ENCODE measurements at regions not wholly inside any gene's neighbourhood (a gene's known extent, or its start where the extent isn't known, plus 50 kb on each side); places are given as distances from the start of the nearest gene placed in this dataset.

GRCh38 chr10:7507887-7508726 is 97.3 kb upstream of the SFMBT2 start:
- Histone ChIP-seq H3K4me1 (no peaks in the 10 kb centered on the region), H3K36me3 (replicated peaks) (no peaks in the 10 kb centered on the region), H3K9me3 (no peaks in the 10 kb centered on the region), H3K27me3 (ENCODE audit: low read depth) (no peaks in the 10 kb centered on the region), H3K4me3 (no peak overlapping the region)
- in situ Hi-C loops (cut with MboI; ENCODE audit: low sequenced_read_pairs): no loop called here
- no peak for DNase-seq (ENCODE audit: low spot score in 2 of 2)

GRCh38 chr10:7506571-7506970 is 95.7 kb upstream of the SFMBT2 start:
- H3K27me3 ChIP-seq (ENCODE audit: low read depth): no peaks in the 10 kb centered on the region
- no peaks in the 10 kb centered on the region for H3K4me1 ChIP-seq
- no peak for DNase-seq (ENCODE audit: low spot score in 2 of 2)
- no peaks in the 10 kb centered on the region for H3K9me3 ChIP-seq
- no peaks in the 10 kb centered on the region for H3K36me3 ChIP-seq (replicated peaks)
- in situ Hi-C loops (cut with MboI; ENCODE audit: low sequenced_read_pairs): no loop called here
- H3K4me3 ChIP-seq: no peak overlapping the region

- Histone ChIP-seq H3K36me3 (replicated peaks) (no peaks in the 10 kb centered on the region), H3K4me3 (no peak overlapping the region), H3K9me3 (no peaks in the 10 kb centered on the region), H3K4me1 (no peaks in the 10 kb centered on the region), H3K27me3 (ENCODE audit: low read depth) (no peaks in the 10 kb centered on the region)
- no peak for DNase-seq (ENCODE audit: low spot score in 2 of 2)
- in situ Hi-C loops (cut with MboI; ENCODE audit: low sequenced_read_pairs): no loop called here
Observed at GRCh38 chr10:7505196-7505595, 94.4 kb upstream of the SFMBT2 start.

- DNase-seq (ENCODE audit: low spot score in 2 of 2): no peak
- in situ Hi-C loops (cut with MboI; ENCODE audit: low sequenced_read_pairs): no loop called here
- Histone ChIP-seq H3K36me3 (replicated peaks) (no peaks in the 10 kb centered on the region), H3K4me1 (no peaks in the 10 kb centered on the region), H3K4me3 (no peak overlapping the region), H3K9me3 (no peaks in the 10 kb centered on the region), H3K27me3 (ENCODE audit: low read depth) (no peaks in the 10 kb centered on the region)
Observed at GRCh38 chr10:7503190-7503589, 92.4 kb upstream of the SFMBT2 start.

GRCh38 chr10:7501157-7501556 is 90.3 kb upstream of the SFMBT2 start:
- H3K4me3 ChIP-seq: no peak overlapping the region
- H3K27me3 ChIP-seq (ENCODE audit: low read depth): no peaks in the 10 kb centered on the region
- H3K9me3 ChIP-seq: no peaks in the 10 kb centered on the region
- no peak for DNase-seq (ENCODE audit: low spot score in 2 of 2)
- no peaks in the 10 kb centered on the region for H3K36me3 ChIP-seq (replicated peaks)
- no peaks in the 10 kb centered on the region for H3K4me1 ChIP-seq
- in situ Hi-C loops (cut with MboI; ENCODE audit: low sequenced_read_pairs): no loop called here

GRCh38 chr10:7498111-7498510 is 87.3 kb upstream of the SFMBT2 start:
- H3K4me3 ChIP-seq: no peak overlapping the region
- DNase-seq (ENCODE audit: low spot score in 2 of 2): no peak
- in situ Hi-C loops (cut with MboI; ENCODE audit: low sequenced_read_pairs): no loop called here
- H3K27me3 ChIP-seq (ENCODE audit: low read depth): no peaks in the 10 kb centered on the region
- no peaks in the 10 kb centered on the region for H3K4me1 ChIP-seq
- no peaks in the 10 kb centered on the region for H3K36me3 ChIP-seq (replicated peaks)
- no peaks in the 10 kb centered on the region for H3K9me3 ChIP-seq

GRCh38 chr10:7493996-7494395 is 83.2 kb upstream of the SFMBT2 start:
- peak in 1 of 2 experiments; percentile 17 for DNase-seq (ENCODE audit: low spot score in 2 of 2)
- H3K4me1 ChIP-seq: no peaks in the 10 kb centered on the region
- in situ Hi-C loops (cut with MboI; ENCODE audit: low sequenced_read_pairs): no loop called here

GRCh38 chr10:7492660-7493046 is 81.8 kb upstream of the SFMBT2 start:
- no peaks in the 10 kb centered on the region for H3K9me3 ChIP-seq
- no peak overlapping the region for H3K4me3 ChIP-seq
- in situ Hi-C loops (cut with MboI; ENCODE audit: low sequenced_read_pairs): no loop called here
- no peaks in the 10 kb centered on the region for H3K36me3 ChIP-seq (replicated peaks)
- no peak for DNase-seq (ENCODE audit: low spot score in 2 of 2)
- H3K27me3 ChIP-seq (ENCODE audit: low read depth): peaks cover 2% of the 10 kb centered on the region; the same call in 1 of the 2 replicates
- H3K4me1 ChIP-seq: no peaks in the 10 kb centered on the region

More at GRCh38 chr10:7493996-7494395, 83.2 kb upstream of the SFMBT2 start:
- Histone ChIP-seq H3K27me3 (ENCODE audit: low read depth) (peaks cover 2% of the 10 kb centered on the region; the same call in 1 of the 2 replicates), H3K36me3 (replicated peaks) (no peaks in the 10 kb centered on the region), H3K4me3 (no peak overlapping the region), H3K9me3 (no peaks in the 10 kb centered on the region)

GRCh38 chr10:7491949-7492659 is 81.3 kb upstream of the SFMBT2 start:
- in situ Hi-C loops (cut with MboI; ENCODE audit: low sequenced_read_pairs): no loop called here
- no peak for DNase-seq (ENCODE audit: low spot score in 2 of 2)
- Histone ChIP-seq H3K9me3 (no peaks in the 10 kb centered on the region), H3K4me3 (no peak overlapping the region), H3K4me1 (no peaks in the 10 kb centered on the region), H3K27me3 (ENCODE audit: low read depth) (peaks cover 2% of the 10 kb centered on the region; the same call in 1 of the 2 replicates), H3K36me3 (replicated peaks) (no peaks in the 10 kb centered on the region)

- Histone ChIP-seq H3K9me3 (no peaks in the 10 kb centered on the region), H3K27me3 (ENCODE audit: low read depth) (peaks cover 2% of the 10 kb centered on the region; the same call in 1 of the 2 replicates), H3K4me3 (no peak overlapping the region), H3K4me1 (no peaks in the 10 kb centered on the region), H3K36me3 (replicated peaks) (no peaks in the 10 kb centered on the region)
- in situ Hi-C loops (cut with MboI; ENCODE audit: low sequenced_read_pairs): no loop called here
- no peak for DNase-seq (ENCODE audit: low spot score in 2 of 2)
Observed at GRCh38 chr10:7491230-7491629, 80.4 kb upstream of the SFMBT2 start.

GRCh38 chr10:7488418-7488829 is 77.6 kb upstream of the SFMBT2 start:
- H3K27me3 ChIP-seq (ENCODE audit: low read depth): peaks cover 7% of the 10 kb centered on the region; the same call in 1 of the 2 replicates
- H3K4me3 ChIP-seq: no peak overlapping the region
- in situ Hi-C loops (cut with MboI; ENCODE audit: low sequenced_read_pairs): no loop called here
- no peaks in the 10 kb centered on the region for H3K4me1 ChIP-seq
- H3K36me3 ChIP-seq (replicated peaks): no peaks in the 10 kb centered on the region
- H3K9me3 ChIP-seq: no peaks in the 10 kb centered on the region
- peak in 1 of 2 experiments; percentile 25 for DNase-seq (ENCODE audit: low spot score in 2 of 2)

- H3K4me1 ChIP-seq: no peaks in the 10 kb centered on the region
- H3K27me3 ChIP-seq (ENCODE audit: low read depth): peaks cover 7% of the 10 kb centered on the region; the same call in 1 of the 2 replicates
- in situ Hi-C loops (cut with MboI; ENCODE audit: low sequenced_read_pairs): no loop called here
- no peak overlapping the region for H3K4me3 ChIP-seq
- H3K36me3 ChIP-seq (replicated peaks): no peaks in the 10 kb centered on the region
- no peak for DNase-seq (ENCODE audit: low spot score in 2 of 2)
- no peaks in the 10 kb centered on the region for H3K9me3 ChIP-seq
Observed at GRCh38 chr10:7487528-7487927, 76.7 kb upstream of the SFMBT2 start.

- no peak for DNase-seq (ENCODE audit: low spot score in 2 of 2)
- H3K4me3 ChIP-seq: no peak overlapping the region
Observed at GRCh38 chr10:7486528-7486927, 75.7 kb upstream of the SFMBT2 start.

GRCh38 chr10:7485799-7486198 is 75.0 kb upstream of the SFMBT2 start:
- H3K4me3 ChIP-seq: no peak overlapping the region
- no peaks in the 10 kb centered on the region for H3K4me1 ChIP-seq
- H3K36me3 ChIP-seq (replicated peaks): no peaks in the 10 kb centered on the region
- DNase-seq (ENCODE audit: low spot score in 2 of 2): no peak
- no peaks in the 10 kb centered on the region for H3K9me3 ChIP-seq
- in situ Hi-C loops (cut with MboI; ENCODE audit: low sequenced_read_pairs): no loop called here
- peaks cover 7% of the 10 kb centered on the region; the same call in 1 of the 2 replicates for H3K27me3 ChIP-seq (ENCODE audit: low read depth)

More at GRCh38 chr10:7486528-7486927, 75.7 kb upstream of the SFMBT2 start:
- H3K4me1 ChIP-seq: no peaks in the 10 kb centered on the region
- in situ Hi-C loops (cut with MboI; ENCODE audit: low sequenced_read_pairs): no loop called here
- H3K27me3 ChIP-seq (ENCODE audit: low read depth): peaks cover 7% of the 10 kb centered on the region; the same call in 1 of the 2 replicates
- H3K9me3 ChIP-seq: no peaks in the 10 kb centered on the region
- no peaks in the 10 kb centered on the region for H3K36me3 ChIP-seq (replicated peaks)
